ENCODE measurements at regions not wholly inside any gene's neighbourhood (a gene's known extent, or its start where the extent isn't known, plus 50 kb on each side); places are given as distances from the start of the nearest gene placed in this dataset.

DNA sequence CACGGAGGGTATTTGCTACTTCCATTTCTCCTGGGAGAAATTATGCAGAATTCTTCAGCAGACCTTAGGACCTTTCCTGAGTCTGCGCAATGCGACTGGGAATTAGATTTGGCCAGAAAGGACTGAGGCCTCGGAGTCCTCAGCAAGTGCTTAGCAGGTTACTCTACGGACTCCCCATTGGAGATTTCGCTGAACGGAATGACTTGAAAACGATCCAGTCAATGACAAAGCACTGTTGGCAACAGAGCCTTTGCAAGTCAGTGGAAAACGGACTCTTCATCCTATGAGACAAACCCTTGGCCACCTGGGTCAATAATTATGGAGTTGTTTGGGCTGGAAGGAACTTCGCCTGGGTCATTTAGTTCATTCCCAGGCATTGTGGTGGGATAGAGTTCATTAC lies 107.4 kb downstream of the FAM204A start:
- H3K4me3 ChIP-seq (ENCODE audit: control insufficient read depth, low read depth, low read length), result no peak overlapping the region
- TF ChIP-seq, protein P1, sequence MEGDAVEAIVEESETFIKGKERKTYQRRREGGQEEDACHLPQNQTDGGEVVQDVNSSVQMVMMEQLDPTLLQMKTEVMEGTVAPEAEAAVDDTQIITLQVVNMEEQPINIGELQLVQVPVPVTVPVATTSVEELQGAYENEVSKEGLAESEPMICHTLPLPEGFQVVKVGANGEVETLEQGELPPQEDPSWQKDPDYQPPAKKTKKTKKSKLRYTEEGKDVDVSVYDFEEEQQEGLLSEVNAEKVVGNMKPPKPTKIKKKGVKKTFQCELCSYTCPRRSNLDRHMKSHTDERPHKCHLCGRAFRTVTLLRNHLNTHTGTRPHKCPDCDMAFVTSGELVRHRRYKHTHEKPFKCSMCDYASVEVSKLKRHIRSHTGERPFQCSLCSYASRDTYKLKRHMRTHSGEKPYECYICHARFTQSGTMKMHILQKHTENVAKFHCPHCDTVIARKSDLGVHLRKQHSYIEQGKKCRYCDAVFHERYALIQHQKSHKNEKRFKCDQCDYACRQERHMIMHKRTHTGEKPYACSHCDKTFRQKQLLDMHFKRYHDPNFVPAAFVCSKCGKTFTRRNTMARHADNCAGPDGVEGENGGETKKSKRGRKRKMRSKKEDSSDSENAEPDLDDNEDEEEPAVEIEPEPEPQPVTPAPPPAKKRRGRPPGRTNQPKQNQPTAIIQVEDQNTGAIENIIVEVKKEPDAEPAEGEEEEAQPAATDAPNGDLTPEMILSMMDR (conservative IDR thresholded peaks at IDR 0.05; ENCODE audit: control insufficient read depth, insufficient read depth, low read depth, low read length), result no peak
- DNase-seq (ENCODE audit: low read depth), result no peak

GRCh38 chr10:118220346-118220850 lies 121.7 kb downstream of the FAM204A start:
- TF ChIP-seq, protein P1 (conservative IDR thresholded peaks at IDR 0.05; ENCODE audit: control insufficient read depth, insufficient read depth, low read depth, low read length), result no peak
- H3K4me3 ChIP-seq (ENCODE audit: control insufficient read depth, low read depth, low read length), result no peak overlapping the region
- no peak for DNase-seq (ENCODE audit: low read depth)

DNA sequence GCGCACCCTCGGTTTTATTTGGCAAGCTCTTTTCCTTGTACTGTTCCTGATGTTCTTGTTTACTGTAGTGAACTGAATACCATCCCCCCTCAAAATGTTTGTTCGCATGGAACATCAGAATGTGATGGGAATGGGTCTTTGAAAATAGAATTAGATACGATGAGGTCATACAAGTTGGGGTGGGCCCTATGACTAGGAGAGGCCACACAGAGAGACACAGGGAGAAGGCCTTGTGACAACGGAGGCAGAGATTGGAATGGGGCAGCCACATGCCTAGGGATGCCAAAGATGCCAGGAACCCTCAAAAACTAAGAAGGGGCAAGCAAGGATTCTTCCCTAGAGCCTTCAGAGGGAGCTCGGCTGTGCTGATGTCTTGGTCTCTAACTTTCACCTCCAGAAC lies 123.6 kb downstream of the FAM204A start:
- TF ChIP-seq, protein P1 (conservative IDR thresholded peaks at IDR 0.05; ENCODE audit: control insufficient read depth, insufficient read depth, low read depth, low read length), result no peak
- DNase-seq (ENCODE audit: low read depth), result no peak
- no peak overlapping the region for H3K4me3 ChIP-seq (ENCODE audit: control insufficient read depth, low read depth, low read length)

DNA sequence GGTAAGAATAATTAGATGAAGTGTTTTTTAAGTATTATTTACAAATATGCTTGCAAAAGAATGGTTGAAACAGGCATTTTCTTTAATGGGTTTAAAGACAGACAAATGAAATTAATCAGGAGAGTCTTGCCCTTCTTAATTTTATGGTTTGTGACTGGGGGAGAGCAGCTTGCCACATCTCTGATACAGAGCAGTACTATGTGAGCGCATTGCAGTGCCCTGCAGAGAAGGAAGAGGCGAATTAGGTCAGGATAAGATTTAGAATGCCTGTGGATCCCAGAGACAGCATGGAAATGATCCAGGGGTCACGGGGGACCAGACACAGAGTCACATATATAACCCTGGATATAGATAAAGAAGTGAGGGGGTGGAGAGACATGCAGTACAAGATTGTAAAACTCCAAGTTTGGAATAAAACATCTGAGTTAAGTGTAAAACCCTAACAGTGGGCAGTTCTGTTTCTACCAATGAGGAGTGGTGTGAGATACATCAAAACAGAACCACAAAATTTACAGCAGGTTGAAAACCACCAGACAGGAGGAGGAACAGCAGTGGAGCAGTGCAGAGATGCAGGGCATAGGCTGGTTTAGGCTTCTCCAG lies 125.5 kb downstream of the FAM204A start:
- TF ChIP-seq, protein P1 (conservative IDR thresholded peaks at IDR 0.05; ENCODE audit: control insufficient read depth, insufficient read depth, low read depth, low read length), result no peak
- no peak for DNase-seq (ENCODE audit: low read depth)
- no peak overlapping the region for H3K4me3 ChIP-seq (ENCODE audit: control insufficient read depth, low read depth, low read length)

GRCh38 chr10:118216020-118216419 lies 126.1 kb downstream of the FAM204A start:
- H3K4me3 ChIP-seq (ENCODE audit: control insufficient read depth, low read depth, low read length), result no peak overlapping the region
- TF ChIP-seq, protein P1 (conservative IDR thresholded peaks at IDR 0.05; ENCODE audit: control insufficient read depth, insufficient read depth, low read depth, low read length), result no peak
- DNase-seq (ENCODE audit: low read depth), result no peak

GRCh38 chr10:118214776-118215175 lies 127.3 kb downstream of the FAM204A start:
- DNase-seq (ENCODE audit: low read depth), result no peak
- H3K4me3 ChIP-seq (ENCODE audit: control insufficient read depth, low read depth, low read length), result no peak overlapping the region
- TF ChIP-seq, protein P1 (conservative IDR thresholded peaks at IDR 0.05; ENCODE audit: control insufficient read depth, insufficient read depth, low read depth, low read length), result no peak

Data from fibroblast of mammary gland (primary cell).